HG03558 (cell line): ENCODE measurements at regions not wholly inside any gene's neighbourhood (a gene's known extent, or its start where the extent isn't known, plus 50 kb on each side); places are given as distances from the start of the nearest gene placed in this dataset.
A peak's percentile ranks its signal among the peaks of the same experiment; 100 is the strongest.

ENCODE experiments used
- ATAC-seq: cut with Tn5 transposase; IDR thresholded peaks from one replicate; pipeline ENCODE4 v1.9.1; 2021; ENCODE audit warnings: moderate number of reproducible peaks; ENCODE audit not compliant: unreplicated experiment; ENCODE audit errors: extremely low read depth

GRCh38 chr12:92615703-92616102 is 87.1 kb upstream of the PLEKHG7 start:
- no peak for ATAC-seq

GRCh38 chr12:92615086-92615485 is 87.7 kb upstream of the PLEKHG7 start:
- ATAC-seq = no peak

GRCh38 chr12:92614502-92614901 is 88.3 kb upstream of the PLEKHG7 start:
- no peak for ATAC-seq

GRCh38 chr12:92614001-92614400 is 88.8 kb upstream of the PLEKHG7 start:
- no peak for ATAC-seq

- ATAC-seq = no peak
These were observed 90.2 kb upstream of the PLEKHG7 start for GRCh38 chr12:92612611-92613010.

GRCh38 chr12:92608151-92609091 is 94.4 kb upstream of the PLEKHG7 start:
- no peak for ATAC-seq

- no peak for ATAC-seq
These were observed 95.8 kb upstream of the PLEKHG7 start for GRCh38 chr12:92606956-92607355.

- ATAC-seq = no peak
These were observed 97.1 kb upstream of the PLEKHG7 start for GRCh38 chr12:92605621-92606170.

GRCh38 chr12:92604786-92605185 is 98.0 kb upstream of the PLEKHG7 start:
- ATAC-seq = no peak

GRCh38 chr12:92603741-92604432 is 98.9 kb upstream of the PLEKHG7 start:
- ATAC-seq = no peak

GRCh38 chr12:92602930-92603623 is 99.7 kb upstream of the PLEKHG7 start:
- ATAC-seq = no peak

- ATAC-seq = no peak
These were observed 100.3 kb upstream of the PLEKHG7 start for GRCh38 chr12:92602476-92602875.

- ATAC-seq = no peak
These were observed 101.1 kb upstream of the PLEKHG7 start for GRCh38 chr12:92601680-92602079.

- ATAC-seq = no peak
These were observed 101.6 kb upstream of the PLEKHG7 start for GRCh38 chr12:92601176-92601575.

GRCh38 chr12:92600052-92600451 is 102.7 kb upstream of the PLEKHG7 start:
- ATAC-seq = no peak

- ATAC-seq = no peak
These were observed 104.8 kb upstream of the PLEKHG7 start for GRCh38 chr12:92597997-92598396.

GRCh38 chr12:92597118-92597517 is 105.7 kb upstream of the PLEKHG7 start:
- ATAC-seq = no peak

- no peak for ATAC-seq
These were observed 106.4 kb upstream of the PLEKHG7 start for GRCh38 chr12:92596383-92596782.

- ATAC-seq = no peak
These were observed 107.1 kb upstream of the PLEKHG7 start for GRCh38 chr12:92595663-92596062.

GRCh38 chr12:92593734-92594402 is 108.9 kb upstream of the PLEKHG7 start:
- peak; percentile 100 for ATAC-seq
